HG02885 (cell line): ENCODE measurements at regions not wholly inside any gene's neighbourhood (a gene's known extent, or its start where the extent isn't known, plus 50 kb on each side); places are given as distances from the start of the nearest gene placed in this dataset.
A peak's percentile ranks its signal among the peaks of the same experiment; 100 is the strongest.

Source experiments
- ATAC-seq: cut with Tn5 transposase; IDR thresholded peaks from one replicate; pipeline ENCODE4 v1.9.1; 2021; ENCODE audit warnings: mild to moderate bottlenecking; ENCODE audit not compliant: unreplicated experiment, poor library complexity

DNA sequence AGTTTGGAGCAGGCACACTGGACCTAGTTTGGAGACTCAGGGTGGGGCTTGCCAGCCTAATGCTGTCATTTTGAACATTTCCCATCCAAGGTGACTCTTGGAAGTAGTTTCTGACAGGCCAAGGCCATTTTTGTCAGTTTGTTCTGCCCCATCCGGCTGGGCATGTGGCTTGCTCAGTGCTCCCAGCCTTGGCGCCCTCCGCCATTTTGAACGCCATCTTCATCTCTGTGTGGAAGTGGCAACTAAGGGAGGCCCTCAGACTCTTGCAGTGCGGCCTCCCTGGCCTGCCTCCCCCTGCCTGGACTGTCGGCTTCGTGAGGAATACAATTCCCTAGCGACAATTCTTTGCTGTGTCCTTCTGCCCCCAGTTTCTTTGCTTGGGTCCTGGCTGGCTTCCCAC, 150.6 kb upstream of the RGMA start:
- ATAC-seq, result no peak

- ATAC-seq, result no peak
Observed at GRCh38 chr15:93238641-93239040, 149.6 kb upstream of the RGMA start.

DNA sequence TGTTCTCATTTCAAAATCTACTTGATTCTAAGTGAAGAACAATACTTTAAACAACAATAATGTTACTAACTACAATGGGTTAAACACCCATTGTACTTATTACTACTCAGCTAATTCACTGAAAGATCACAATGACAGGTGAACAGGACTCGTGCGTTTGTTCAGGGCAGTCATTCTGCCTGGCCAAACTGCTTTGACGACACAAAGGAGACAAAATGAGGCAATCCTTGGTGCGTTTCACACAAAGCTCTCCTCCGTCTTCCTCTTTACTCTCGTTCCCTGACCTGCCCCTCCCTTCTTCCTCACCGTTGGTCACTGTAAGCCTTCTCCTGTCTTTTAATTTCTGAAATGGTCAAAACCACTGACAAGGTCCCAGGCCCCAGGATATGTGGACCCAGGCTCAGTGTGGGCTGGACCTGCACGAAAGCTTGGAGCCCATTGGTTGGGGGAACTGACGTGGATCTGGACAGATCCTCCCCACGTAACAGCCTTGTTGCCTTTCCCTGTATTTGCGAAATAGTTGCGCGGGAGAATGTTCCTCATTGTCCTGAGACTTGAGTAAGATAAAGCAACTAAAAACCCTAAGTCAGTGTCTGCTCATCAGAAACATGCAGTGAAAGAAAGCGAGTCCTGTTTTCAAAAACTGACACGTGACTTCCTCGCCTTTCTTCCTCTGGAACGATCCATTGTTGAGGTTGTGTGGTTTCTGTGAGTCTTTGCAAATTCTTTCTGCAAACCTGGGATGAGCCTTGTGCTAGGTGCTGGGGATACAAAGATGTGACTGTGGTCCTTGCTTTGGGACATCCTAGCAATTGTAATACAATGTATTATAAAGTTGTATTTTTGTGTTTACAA, 147.1 kb upstream of the RGMA start:
- ATAC-seq, result no peak

DNA sequence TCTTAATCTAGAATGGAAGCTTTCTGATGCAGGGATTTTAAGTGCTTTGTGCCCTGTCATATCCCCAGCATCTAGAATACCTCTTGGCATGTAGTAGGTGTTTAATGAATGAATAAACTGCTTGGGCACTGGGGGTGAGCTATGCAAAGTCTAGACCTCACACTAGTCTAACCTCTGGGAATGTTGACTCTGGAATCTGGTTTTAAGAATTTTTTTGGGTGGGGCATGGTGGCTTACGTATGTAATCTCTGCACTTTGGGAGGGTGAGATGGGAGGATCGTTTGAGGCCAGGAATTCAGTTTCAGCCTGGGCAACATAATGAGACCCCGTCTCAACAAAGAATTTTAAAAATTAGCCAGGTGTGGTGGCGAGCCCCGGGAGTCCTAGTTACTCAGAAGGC, 146.3 kb upstream of the RGMA start:
- ATAC-seq, result no peak

DNA sequence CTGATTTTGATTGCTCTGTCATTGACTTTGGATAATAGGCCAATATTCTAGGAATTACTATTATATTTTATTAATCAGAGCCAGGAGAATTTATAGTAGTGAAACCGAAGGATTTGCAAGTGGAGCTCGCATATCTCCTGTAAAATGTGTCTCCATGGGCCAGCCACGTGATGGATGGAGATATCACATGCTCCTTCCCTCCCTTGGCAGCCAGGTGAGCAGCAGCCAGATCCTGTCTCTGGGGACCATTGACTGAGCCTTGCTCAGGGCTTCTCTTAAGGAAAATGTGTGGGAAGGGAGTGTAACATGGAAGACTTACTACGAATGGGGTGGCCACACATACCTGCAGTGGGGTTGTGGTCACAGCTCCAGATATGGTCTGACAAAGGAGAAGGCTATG, 144.7 kb upstream of the RGMA start:
- no peak for ATAC-seq

- ATAC-seq, result no peak
Observed at GRCh38 chr15:93232845-93233244, 143.8 kb upstream of the RGMA start.

DNA sequence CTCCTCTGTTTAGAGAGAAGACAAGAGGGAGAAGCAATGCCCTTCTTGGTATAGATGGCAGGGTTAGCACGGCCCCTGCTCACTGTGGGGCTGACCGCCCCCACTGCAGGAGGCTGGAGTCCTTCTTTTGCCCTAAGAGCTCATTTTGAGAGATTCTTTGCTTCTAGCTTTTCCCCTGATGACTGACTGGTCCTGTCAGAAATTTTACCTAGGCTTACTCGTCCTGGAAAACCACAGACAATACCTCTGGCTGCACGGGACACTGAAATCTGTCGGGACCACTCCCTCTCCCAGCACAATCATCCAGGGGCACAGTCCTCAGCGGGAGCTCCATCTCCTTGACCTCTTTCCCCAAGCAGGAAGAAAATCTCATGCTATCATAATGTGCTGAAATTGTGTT, 143.0 kb upstream of the RGMA start:
- no peak for ATAC-seq

GRCh38 chr15:93231261-93231925, 142.4 kb upstream of the RGMA start:
- ATAC-seq, result no peak

DNA sequence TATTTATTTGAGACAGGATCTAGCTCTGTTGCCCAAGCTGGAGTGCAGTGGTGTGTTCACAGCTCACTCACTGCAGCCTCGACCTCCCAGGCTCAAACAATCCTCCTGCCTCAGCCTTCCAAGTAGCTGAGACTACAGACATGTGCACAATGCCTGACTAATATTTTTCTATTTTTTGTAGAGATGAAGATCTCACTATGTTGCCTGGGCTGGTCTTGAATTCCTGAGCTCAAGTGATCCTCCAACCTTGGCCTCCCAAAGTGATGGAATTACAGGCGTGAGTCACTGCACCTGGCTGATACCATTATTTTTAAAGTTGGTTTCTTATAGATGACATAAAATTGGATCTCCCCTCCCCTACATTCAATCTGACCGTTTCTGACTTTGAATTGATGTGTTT, 139.5 kb upstream of the RGMA start:
- no peak for ATAC-seq

- ATAC-seq, result peak; percentile 90
Observed at GRCh38 chr15:93223803-93224202, 134.8 kb upstream of the RGMA start.

- no peak for ATAC-seq
Observed at GRCh38 chr15:93221759-93222158, 132.7 kb upstream of the RGMA start.

DNA sequence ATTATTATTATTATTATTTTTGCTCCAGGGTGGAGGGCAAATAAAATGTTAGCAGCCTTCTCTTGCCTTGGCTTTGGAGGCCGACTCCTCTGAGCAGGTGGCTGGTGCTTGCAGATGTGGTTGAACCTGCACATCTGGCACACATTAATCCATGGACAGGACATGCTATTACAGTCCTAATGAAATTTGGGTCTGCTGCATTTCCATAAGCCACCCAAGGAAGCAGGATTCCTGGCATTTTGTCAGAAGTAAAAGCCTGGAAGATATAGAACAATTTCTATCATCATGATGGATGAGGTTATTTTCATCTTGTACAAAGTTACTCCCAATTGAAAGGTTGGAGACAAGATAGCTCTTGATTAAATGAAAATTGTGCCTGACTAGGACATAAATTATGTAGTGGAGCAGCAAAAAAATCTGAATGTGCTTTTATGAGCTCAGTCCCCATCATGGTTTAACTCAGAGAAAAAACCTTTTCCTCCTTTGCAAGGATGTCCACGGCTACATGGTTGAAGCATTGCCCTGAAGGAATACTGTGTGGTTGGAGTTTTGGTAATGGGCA, 130.9 kb upstream of the RGMA start:
- no peak for ATAC-seq

DNA sequence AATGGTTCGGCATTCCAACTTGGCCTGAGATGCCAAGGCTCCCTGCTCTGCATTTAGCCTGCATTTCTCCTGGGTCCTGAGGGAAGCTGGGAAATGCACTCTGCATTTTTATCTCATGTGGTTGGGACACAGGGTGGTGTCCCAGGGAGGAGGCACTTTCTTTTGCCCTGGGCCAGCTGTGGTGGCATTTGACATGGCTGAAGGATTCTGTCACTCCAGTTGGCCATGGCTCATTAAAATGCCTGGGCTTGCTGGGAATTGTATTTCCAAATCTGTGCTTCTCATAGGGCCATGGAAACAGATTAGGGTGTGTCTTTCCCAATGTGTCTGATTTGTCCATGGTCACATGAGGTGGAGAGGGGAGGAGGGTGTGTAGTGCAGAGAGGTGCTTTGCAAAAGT, 128.3 kb upstream of the RGMA start:
- no peak for ATAC-seq

DNA sequence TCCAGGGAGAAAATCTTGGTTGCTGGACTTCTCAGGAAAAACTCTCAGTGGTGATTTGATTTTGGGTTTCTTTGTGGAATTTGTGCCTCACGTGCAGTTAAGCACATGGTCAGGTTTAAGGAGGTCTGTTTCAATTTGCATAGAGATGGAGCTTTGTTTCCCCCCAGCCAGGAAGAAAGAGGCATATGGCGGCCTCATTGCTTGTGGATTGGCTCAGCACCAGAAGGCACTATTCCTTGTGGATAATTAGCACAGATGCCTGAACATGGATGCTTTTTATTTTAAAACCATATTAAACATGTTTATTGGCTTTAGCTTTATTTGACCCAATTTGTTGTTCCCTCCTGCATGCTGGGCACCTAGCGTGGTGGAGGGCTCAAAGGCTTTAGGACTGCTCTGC, 125.1 kb upstream of the RGMA start:
- no peak for ATAC-seq

DNA sequence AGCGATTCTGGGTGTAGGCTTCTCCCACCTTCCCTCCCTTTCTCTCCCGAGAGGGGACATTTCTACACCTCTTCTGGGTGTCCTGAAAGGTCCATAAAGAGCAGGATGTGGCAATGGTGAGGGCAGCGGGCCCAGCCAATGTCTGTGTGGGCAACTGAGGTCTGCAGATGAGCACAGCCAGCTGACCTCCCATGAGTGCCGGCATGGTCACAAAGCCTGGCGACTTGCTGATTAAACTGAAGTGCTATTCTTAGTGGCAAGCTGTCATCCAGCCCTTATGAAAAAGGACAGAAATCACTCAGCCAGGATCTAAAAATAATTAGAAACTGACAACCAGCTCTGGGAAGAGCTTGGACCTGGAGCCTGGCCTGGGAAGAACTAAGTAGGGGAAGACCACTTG, 124.3 kb upstream of the RGMA start:
- no peak for ATAC-seq

- ATAC-seq, result no peak
Observed at GRCh38 chr15:93212578-93212977, 123.6 kb upstream of the RGMA start.

- no peak for ATAC-seq
Observed at GRCh38 chr15:93210995-93211394, 122.0 kb upstream of the RGMA start.

DNA sequence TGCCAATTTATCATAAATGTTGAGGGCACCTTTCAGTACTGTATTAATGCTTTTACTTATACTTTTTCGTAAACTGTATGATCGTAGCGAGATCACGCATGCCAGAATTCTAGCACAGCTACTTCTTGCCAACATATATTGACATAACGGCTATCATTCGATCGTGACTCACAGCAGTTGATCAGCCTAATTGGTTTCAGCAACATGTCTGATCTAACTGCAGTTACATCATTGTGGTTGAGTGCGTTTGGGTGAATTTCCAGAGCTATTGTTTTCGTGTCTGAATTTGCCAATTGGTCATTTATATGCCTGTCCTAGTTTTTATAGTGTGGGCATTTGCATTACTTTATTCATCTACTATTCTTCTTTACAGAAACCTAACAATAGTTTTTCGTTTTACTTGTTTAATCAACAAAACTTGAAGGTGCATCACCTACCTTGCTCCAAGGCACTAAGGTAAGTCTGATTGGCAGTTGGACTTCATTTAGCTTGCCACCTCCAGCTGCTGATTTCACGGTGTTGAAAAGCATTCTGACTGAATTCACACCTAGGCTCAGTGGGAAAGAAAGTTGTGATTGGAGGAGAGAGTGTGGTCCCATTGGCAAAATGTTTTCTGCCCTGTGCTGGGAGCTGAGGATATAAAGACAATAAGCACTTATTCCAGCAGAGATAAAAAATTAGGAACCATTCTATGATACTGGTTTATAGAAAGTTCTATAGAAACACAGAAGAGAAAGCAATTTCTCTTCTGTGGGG, 120.9 kb upstream of the RGMA start:
- ATAC-seq, result no peak

- ATAC-seq, result no peak
Observed at GRCh38 chr15:93206893-93207292, 117.9 kb upstream of the RGMA start.

DNA sequence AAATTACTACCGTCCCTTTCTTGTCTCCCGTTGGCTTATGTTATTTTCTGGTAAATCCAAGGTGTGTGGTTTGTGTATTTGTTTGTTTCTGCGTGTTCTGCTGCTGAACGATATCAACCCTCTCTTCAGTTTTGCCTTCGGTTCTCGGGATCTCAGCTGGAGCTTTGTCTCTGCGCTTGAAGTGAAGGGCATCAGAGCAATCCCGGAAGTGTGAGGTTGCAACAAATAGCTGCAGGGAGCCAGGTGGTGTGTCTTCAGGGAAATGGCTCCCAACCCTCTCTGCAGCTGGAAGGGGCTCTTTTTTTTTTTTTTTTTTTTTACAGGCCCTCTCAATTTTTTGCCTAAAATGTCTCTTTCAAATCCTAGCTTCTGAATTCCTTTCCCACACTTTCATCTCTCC, 116.4 kb upstream of the RGMA start:
- no peak for ATAC-seq

- no peak for ATAC-seq
Observed at GRCh38 chr15:93203036-93203435, 114.0 kb upstream of the RGMA start.
